Lung (tissue), 11 donors: ENCODE measurements at regions not wholly inside any gene's neighbourhood (a gene's known extent, or its start where the extent isn't known, plus 50 kb on each side); places are given as distances from the start of the nearest gene placed in this dataset.

Source experiments
- ATAC-seq: fragments of 200-7000 bp; cut with Tn5 transposase; one replicate; pipeline ENCODE4 v1.9.1; 2020; ENCODE audit warnings: moderate number of reproducible peaks; ENCODE audit not compliant: insufficient read depth, low FRiP score
- DNase-seq, 3 donors: peaks; one replicate each; pipeline ENCODE4 v3.0.0-alpha.2; 2013 to 2017
- H3K27ac ChIP-seq, 2 donors: one replicate each; pipeline ENCODE4 v1.5.1; 2013; ENCODE audit warnings: mild to moderate bottlenecking in 2 of 2, moderate library complexity in 2 of 2, control low read depth in 1 of 2, inconsistent platforms in 1 of 2, low read depth in 1 of 2, low read length in 1 of 2
- H3K27me3 ChIP-seq, 3 donors: one replicate each; pipeline ENCODE4 v1.5.1; 2013; ENCODE audit warnings: low read length in 2 of 3; ENCODE audit not compliant: control insufficient read depth in 3 of 3, insufficient read depth in 3 of 3
- H3K36me3 ChIP-seq, 4 donors: one replicate each; pipeline ENCODE4 v1.5.1; 2013; ENCODE audit warnings: low read length in 4 of 4, mild to moderate bottlenecking in 1 of 4, moderate library complexity in 1 of 4; ENCODE audit not compliant: control insufficient read depth in 4 of 4, insufficient read depth in 4 of 4
- H3K4me1 ChIP-seq, 5 donors: one replicate each; pipeline ENCODE4 v1.5.1; 2013; ENCODE audit warnings: low read length in 5 of 5, mild to moderate bottlenecking in 2 of 5, moderate library complexity in 1 of 5; ENCODE audit not compliant: control insufficient read depth in 5 of 5, insufficient read depth in 5 of 5
- H3K4me3 ChIP-seq: one replicate; pipeline ENCODE4 v1.5.1; 2013; ENCODE audit warnings: mild to moderate bottlenecking, control low read depth, moderate library complexity
- H3K9ac ChIP-seq, 2 donors: one replicate each; pipeline ENCODE4 v1.5.1; 2013; ENCODE audit warnings: low read length in 2 of 2, control low read depth in 1 of 2; ENCODE audit not compliant: insufficient read depth in 1 of 2
- H3K9me3 ChIP-seq, 4 donors: one replicate each; pipeline ENCODE4 v1.5.1; 2013; ENCODE audit warnings: low read length in 3 of 4, mild to moderate bottlenecking in 1 of 4, moderate library complexity in 1 of 4; ENCODE audit not compliant: control insufficient read depth in 4 of 4, insufficient read depth in 3 of 4
- CTCF ChIP-seq: IDR thresholded peaks from 2 replicates; pipeline ENCODE4 v1.5.1; 2012; ENCODE audit warnings: mild to moderate bottlenecking; ENCODE audit errors: control extremely low read depth, extremely low read depth
- WGBS, 2 donors: extraction: QIAGEN DNeasy Blood & Tissue Kit; methylation state at CpG; one replicate each; pipeline ENCODE4 v1.1.7; 2013; 5-methylcytosine and 5-hydroxymethylcytosine counted together
- donor health status: control.
- donor health status: control.
- donor health status: Bipolar disorder and iron deficiency.
- donor health status: healthy.
- donor health status: DM: yes; HTN: yes; CAD: no.

- Histone ChIP-seq H3K27me3 (no peaks in the 10 kb centered on the region), H3K4me1 (no peaks in the 10 kb centered on the region), H3K4me3 (no peak overlapping the region), H3K9me3 (no peaks in the 10 kb centered on the region), H3K9ac (no peak overlapping the region), H3K36me3 (no peaks in the 10 kb centered on the region), H3K27ac (no peak overlapping the region)
- no peak for TF ChIP-seq CTCF
- DNase-seq = no peak
- no peak for ATAC-seq
Observed at GRCh38 chr3:24838533-24838932, 343.9 kb upstream of the THRB start.

GRCh38 chr3:24843955-24844354 is 349.3 kb upstream of the THRB start:
- Histone ChIP-seq H3K36me3 (no peaks in the 10 kb centered on the region), H3K27me3 (no peaks in the 10 kb centered on the region), H3K27ac (no peak overlapping the region), H3K4me3 (no peak overlapping the region), H3K9ac (no peak overlapping the region), H3K4me1 (no peaks in the 10 kb centered on the region), H3K9me3 (no peaks in the 10 kb centered on the region)
- 53 to 75% methylated on average over 2 of the region's 2 CpGs for WGBS, 2 donors
- TF ChIP-seq CTCF = no peak
- ATAC-seq (no peak), DNase-seq (no peak)

- no peak for TF ChIP-seq CTCF
- 62 to 68% methylated on average over 3 of the region's 3 CpGs for WGBS, 2 donors
Observed at GRCh38 chr3:24845524-24846155, 351.0 kb upstream of the THRB start.

DNA sequence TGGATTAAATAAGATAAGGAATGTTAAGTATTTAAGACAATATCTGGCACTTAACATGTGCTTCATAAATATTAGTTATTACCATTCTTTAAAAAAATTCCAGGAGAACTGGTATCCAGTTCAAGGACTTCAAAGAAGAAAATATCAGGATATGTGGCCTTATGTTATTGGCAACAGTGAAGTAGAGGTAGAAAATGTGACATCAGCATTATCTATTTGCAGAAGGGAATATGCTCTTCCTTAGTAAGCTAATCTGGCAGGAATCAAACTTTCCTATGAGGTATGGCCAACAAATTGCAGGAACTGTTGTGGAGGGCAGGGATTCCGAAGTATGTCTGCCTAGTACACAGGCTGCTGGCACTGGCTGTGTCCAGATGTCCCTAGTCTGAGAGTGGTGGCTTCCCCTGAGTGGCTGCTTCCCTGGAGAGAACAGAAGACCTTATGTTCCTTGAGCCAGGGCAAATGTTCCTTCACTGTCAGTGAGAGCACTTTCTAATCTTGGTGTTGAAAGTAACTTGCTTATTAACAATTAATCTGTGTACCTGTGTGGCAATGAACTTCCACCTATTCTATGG is 351.7 kb upstream of the THRB start:
- H3K4me1 ChIP-seq = no peaks in the 10 kb centered on the region
- no peaks in the 10 kb centered on the region for H3K9me3 ChIP-seq
- H3K27me3 ChIP-seq = no peaks in the 10 kb centered on the region
- no peak for DNase-seq
- no peaks in the 10 kb centered on the region for H3K36me3 ChIP-seq
- no peak overlapping the region for H3K4me3 ChIP-seq
- H3K27ac ChIP-seq = no peak overlapping the region
- H3K9ac ChIP-seq = no peak overlapping the region
- 62 to 66% methylated on average over 1 of the region's 1 CpG for WGBS, 2 donors
- TF ChIP-seq CTCF = no peak
- ATAC-seq = no peak

More at GRCh38 chr3:24845524-24846155, 351.0 kb upstream of the THRB start:
- no peaks in the 10 kb centered on the region for H3K36me3 ChIP-seq
- H3K9me3 ChIP-seq = no peaks in the 10 kb centered on the region
- H3K4me3 ChIP-seq = no peak overlapping the region
- no peaks in the 10 kb centered on the region for H3K27me3 ChIP-seq
- H3K9ac ChIP-seq = no peak overlapping the region
- ATAC-seq (no peak), DNase-seq (no peak)
- no peaks in the 10 kb centered on the region for H3K4me1 ChIP-seq
- H3K27ac ChIP-seq = no peak overlapping the region
